Keratinocyte (primary cell): ENCODE measurements at regions not wholly inside any gene's neighbourhood (a gene's known extent, or its start where the extent isn't known, plus 50 kb on each side); places are given as distances from the start of the nearest gene placed in this dataset.

Source experiments
- DNase-seq: peaks from one replicate; pipeline ENCODE4 v3.0.0-alpha.2; 2011; ENCODE audit warnings: low read depth, missing footprints, low spot score
- FAIRE-seq: peaks from 2 replicates; lab custom pipeline; 2011; peaks lifted over from hg19 to GRCh38; lab: Jason Lieb, UNC
- H2AFZ ChIP-seq: 2 replicates; pipeline ENCODE4 v1.6.0; 2012; ENCODE audit warnings: low read length, control low read depth, inconsistent platforms; ENCODE audit not compliant: control insufficient read depth
- H3K27ac ChIP-seq: 2 replicates; pipeline ENCODE4 v1.5.1; 2011; ENCODE audit warnings: low read length; ENCODE audit not compliant: control insufficient read depth, insufficient read depth
- H3K27me3 ChIP-seq: 3 replicates; pipeline ENCODE4 v1.6.0; 2011; ENCODE audit warnings: low read length; ENCODE audit not compliant: control insufficient read depth, insufficient read depth; ENCODE audit errors: extremely low read depth
- H3K36me3 ChIP-seq, 2 experiments: 2 replicates in 1 of 2; 3 replicates in 1 of 2; pipeline ENCODE4 v1.5.1; 2011; ENCODE audit warnings: low read length in 2 of 2, mild to moderate bottlenecking in 1 of 2; ENCODE audit not compliant: control insufficient read depth in 2 of 2, insufficient read depth in 2 of 2; ENCODE audit errors: extremely low read depth in 1 of 2
- H3K4me1 ChIP-seq: 3 replicates; pipeline ENCODE4 v1.5.1; 2011; ENCODE audit warnings: low read length; ENCODE audit not compliant: control insufficient read depth, insufficient read depth; ENCODE audit errors: extremely low read depth
- H3K4me2 ChIP-seq: 3 replicates; pipeline ENCODE4 v1.6.0; 2011; ENCODE audit warnings: low read depth, low read length; ENCODE audit not compliant: control insufficient read depth, insufficient read depth; ENCODE audit errors: extremely low read depth
- H3K4me3 ChIP-seq, 3 experiments: fragments of 200-600 bp in 1 of 3; sonication (generic) in 1 of 3; 2 replicates in 2 of 3; 3 replicates in 1 of 3; pipeline ENCODE4 v1.5.1; 2011 to 2016; ENCODE audit warnings: low read length in 3 of 3, mild to moderate bottlenecking in 3 of 3, control low read depth in 2 of 3, inconsistent platforms in 1 of 3, low read depth in 1 of 3, mixed read lengths in 1 of 3, mixed run types in 1 of 3, moderate library complexity in 1 of 3; ENCODE audit not compliant: control insufficient read depth in 2 of 3, insufficient read depth in 2 of 3; ENCODE audit errors: extremely low read depth in 1 of 3
- H3K79me2 ChIP-seq: 2 replicates; pipeline ENCODE4 v1.6.0; 2012; ENCODE audit warnings: low read length; ENCODE audit not compliant: control insufficient read depth, insufficient read depth
- H3K9ac ChIP-seq: 3 replicates; pipeline ENCODE4 v1.6.0; 2011; ENCODE audit warnings: low read length; ENCODE audit not compliant: control insufficient read depth, insufficient read depth; ENCODE audit errors: extremely low read depth
- H3K9me1 ChIP-seq: 3 replicates; pipeline ENCODE4 v1.6.0; 2011; ENCODE audit warnings: low read length; ENCODE audit not compliant: control insufficient read depth, insufficient read depth; ENCODE audit errors: extremely low read depth
- H3K9me3 ChIP-seq: 2 replicates; pipeline ENCODE4 v1.5.1; 2012; ENCODE audit warnings: low read depth, low read length; ENCODE audit not compliant: control insufficient read depth
- H4K20me1 ChIP-seq: 3 replicates; pipeline ENCODE4 v1.6.0; 2011; ENCODE audit warnings: low read length; ENCODE audit not compliant: control insufficient read depth, insufficient read depth; ENCODE audit errors: extremely low read depth
- EZH2 ChIP-seq: IDR thresholded peaks from one replicate; pipeline ENCODE4 v1.6.1; 2012; ENCODE audit warnings: inconsistent platforms, mild to moderate bottlenecking, low read length, moderate library complexity
- dilution Hi-C: fragments of 300-500 bp; cut with MboI; formaldehyde crosslinking; loops from one replicate; pipeline ENCODE4 v1.7.0; 2020; ENCODE audit warnings: low sequenced_read_pairs; ENCODE audit not compliant: extremely low pct_ligation_motif_present
- TF ChIP-seq, protein P1 (sequence below), 3 experiments: IDR thresholded peaks in 1 of 3; conservative IDR thresholded peaks in 1 of 3; optimal IDR thresholded peaks in 1 of 3; 2 replicates in 2 of 3; 3 replicates in 1 of 3; pipeline versions ENCODE3 to v1.5.1; 2011; ENCODE audit warnings: low read length in 3 of 3, mild to moderate bottlenecking in 3 of 3, moderate library complexity in 2 of 3, control low read depth in 1 of 3, inconsistent platforms in 1 of 3; ENCODE audit not compliant: insufficient read depth in 2 of 3; ENCODE audit errors: extremely low read depth in 1 of 3

GRCh38 chr6:29884261-29884660 lies 56.6 kb downstream of the HLA-G start:
- Histone ChIP-seq H3K9me1 (no peaks in the 10 kb centered on the region), H4K20me1 (no peaks in the 10 kb centered on the region), H2AFZ (no peak overlapping the region), H3K36me3 (no peaks in the 10 kb centered on the region), H3K27me3 (no peaks in the 10 kb centered on the region), H3K79me2 (no peaks in the 10 kb centered on the region), H3K4me2 (no peak overlapping the region), H3K4me1 (peaks cover 5% of the 10 kb centered on the region), H3K27ac (no peak overlapping the region), H3K9me3 (no peaks in the 10 kb centered on the region), H3K4me3 (no peak overlapping the region), H3K9ac (no peak overlapping the region)
- dilution Hi-C loops = no loop called here
- no peak for TF ChIP-seq EZH2
- TF ChIP-seq, protein P1, sequence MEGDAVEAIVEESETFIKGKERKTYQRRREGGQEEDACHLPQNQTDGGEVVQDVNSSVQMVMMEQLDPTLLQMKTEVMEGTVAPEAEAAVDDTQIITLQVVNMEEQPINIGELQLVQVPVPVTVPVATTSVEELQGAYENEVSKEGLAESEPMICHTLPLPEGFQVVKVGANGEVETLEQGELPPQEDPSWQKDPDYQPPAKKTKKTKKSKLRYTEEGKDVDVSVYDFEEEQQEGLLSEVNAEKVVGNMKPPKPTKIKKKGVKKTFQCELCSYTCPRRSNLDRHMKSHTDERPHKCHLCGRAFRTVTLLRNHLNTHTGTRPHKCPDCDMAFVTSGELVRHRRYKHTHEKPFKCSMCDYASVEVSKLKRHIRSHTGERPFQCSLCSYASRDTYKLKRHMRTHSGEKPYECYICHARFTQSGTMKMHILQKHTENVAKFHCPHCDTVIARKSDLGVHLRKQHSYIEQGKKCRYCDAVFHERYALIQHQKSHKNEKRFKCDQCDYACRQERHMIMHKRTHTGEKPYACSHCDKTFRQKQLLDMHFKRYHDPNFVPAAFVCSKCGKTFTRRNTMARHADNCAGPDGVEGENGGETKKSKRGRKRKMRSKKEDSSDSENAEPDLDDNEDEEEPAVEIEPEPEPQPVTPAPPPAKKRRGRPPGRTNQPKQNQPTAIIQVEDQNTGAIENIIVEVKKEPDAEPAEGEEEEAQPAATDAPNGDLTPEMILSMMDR (optimal IDR thresholded peaks at IDR 0.05 in 1 of 3, IDR thresholded peaks at IDR 0.05 in 1 of 3, conservative IDR thresholded peaks at IDR 0.05 in 1 of 3; ENCODE audit: extremely low read depth in 1 of 3, insufficient read depth in 2 of 3, low read length in 3 of 3) = no peak
- no peak for FAIRE-seq
- no peak for DNase-seq

DNA sequence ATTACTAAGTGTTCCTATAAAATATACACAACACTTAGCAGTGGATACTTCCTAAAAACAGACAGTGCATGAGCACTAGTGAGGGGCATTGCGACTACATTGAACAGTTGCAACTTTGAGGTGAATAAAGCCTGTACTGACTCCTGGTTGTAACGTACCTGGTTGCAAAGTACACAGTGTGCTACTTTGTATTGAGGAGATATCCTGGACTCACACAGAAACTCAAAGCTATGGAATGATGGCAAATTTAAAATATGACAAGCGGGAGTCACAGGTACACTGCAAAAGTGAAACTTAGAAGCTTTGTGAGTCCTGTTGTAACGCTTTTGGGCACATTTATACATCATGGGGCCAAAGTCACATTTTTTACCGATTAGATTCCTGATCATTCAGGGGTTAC lies 55.6 kb upstream of the HLA-A start:
- H3K4me1 ChIP-seq = peaks cover 5% of the 10 kb centered on the region
- no peak for TF ChIP-seq EZH2
- TF ChIP-seq, protein P1 (optimal IDR thresholded peaks at IDR 0.05 in 1 of 3, IDR thresholded peaks at IDR 0.05 in 1 of 3, conservative IDR thresholded peaks at IDR 0.05 in 1 of 3; ENCODE audit: extremely low read depth in 1 of 3, insufficient read depth in 2 of 3, low read length in 3 of 3) = no peak
- peak overlapping the region; percentile 64 for H3K4me2 ChIP-seq
- FAIRE-seq = no peak
- H3K9ac ChIP-seq = no peak overlapping the region
- no peaks in the 10 kb centered on the region for H3K36me3 ChIP-seq
- H3K9me3 ChIP-seq = no peaks in the 10 kb centered on the region
- no peak overlapping the region for H3K27ac ChIP-seq
- no peak overlapping the region for H2AFZ ChIP-seq
- H3K79me2 ChIP-seq = no peaks in the 10 kb centered on the region
- no peaks in the 10 kb centered on the region for H4K20me1 ChIP-seq
- H3K27me3 ChIP-seq = no peaks in the 10 kb centered on the region
- no peaks in the 10 kb centered on the region for H3K9me1 ChIP-seq
- DNase-seq = no peak
- dilution Hi-C loops = no loop called here
- no peak overlapping the region for H3K4me3 ChIP-seq
